Stimulated activated CD4-positive, alpha-beta T cell treated with anti-CD3 and anti-CD28 coated beads, TNF-alpha, amount 100 ng/mL, for 48 hours (primary cell): ENCODE measurements at regions not wholly inside any gene's neighbourhood (a gene's known extent, or its start where the extent isn't known, plus 50 kb on each side); places are given as distances from the start of the nearest gene placed in this dataset.

Experiments used
- DNase-seq, 3 donors: peaks; one replicate each; pipeline ENCODE4 v3.0.0-alpha.2; 2020; ENCODE audit warnings: low read depth in 3 of 3

DNA sequence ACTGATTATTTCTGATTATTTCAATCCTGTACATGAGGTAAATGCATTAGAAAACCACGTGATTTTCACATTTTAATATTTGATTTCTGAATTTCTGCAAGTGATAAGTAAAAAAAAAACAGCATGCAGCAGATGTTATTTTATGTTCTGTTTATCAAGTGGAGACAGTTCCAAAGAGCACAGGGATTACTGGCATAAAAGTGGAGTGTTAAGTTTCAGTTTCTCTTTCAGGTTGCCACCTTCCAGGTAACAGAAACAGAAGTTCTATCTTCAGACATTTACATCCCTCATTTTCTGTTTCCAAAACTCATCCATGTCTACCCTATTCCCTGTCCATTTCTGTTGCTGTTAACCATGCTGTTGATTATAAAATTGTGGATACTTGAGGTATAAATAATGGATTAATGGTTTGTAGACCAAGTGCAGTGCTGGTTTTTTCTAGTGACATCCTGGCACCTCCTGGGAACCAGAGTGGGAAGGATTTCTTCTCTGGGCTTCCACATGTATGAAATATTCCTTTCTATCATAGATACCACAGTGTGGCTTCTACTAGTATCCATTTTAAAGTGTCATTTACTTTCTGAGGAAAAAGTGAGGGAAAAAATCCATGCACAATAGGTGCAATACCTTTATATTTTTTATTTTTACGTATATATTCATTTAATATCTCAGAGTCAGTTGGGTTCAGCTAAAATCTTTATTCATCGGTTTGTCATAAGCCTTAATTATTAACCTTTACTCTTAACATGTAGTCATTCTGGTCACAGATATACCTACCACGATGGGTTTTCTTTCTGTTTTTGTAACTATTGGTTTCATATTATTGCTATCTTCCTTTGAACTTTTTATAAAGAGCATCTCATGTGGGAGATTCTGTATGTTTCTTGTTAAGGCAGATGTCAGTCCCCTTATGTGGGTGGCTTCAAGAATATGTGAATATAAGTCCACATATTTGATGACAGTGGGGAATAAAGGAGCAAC is 1010.0 kb downstream of the SQOR start:
- no peak for DNase-seq

- DNase-seq, result no peak
These were observed 1011.7 kb downstream of the SQOR start for GRCh38 chr15:46646490-46646889.

GRCh38 chr15:46647046-46647445 is 1012.2 kb downstream of the SQOR start:
- no peak for DNase-seq

- no peak for DNase-seq
These were observed 1017.4 kb downstream of the SQOR start for GRCh38 chr15:46652266-46652665.

DNA sequence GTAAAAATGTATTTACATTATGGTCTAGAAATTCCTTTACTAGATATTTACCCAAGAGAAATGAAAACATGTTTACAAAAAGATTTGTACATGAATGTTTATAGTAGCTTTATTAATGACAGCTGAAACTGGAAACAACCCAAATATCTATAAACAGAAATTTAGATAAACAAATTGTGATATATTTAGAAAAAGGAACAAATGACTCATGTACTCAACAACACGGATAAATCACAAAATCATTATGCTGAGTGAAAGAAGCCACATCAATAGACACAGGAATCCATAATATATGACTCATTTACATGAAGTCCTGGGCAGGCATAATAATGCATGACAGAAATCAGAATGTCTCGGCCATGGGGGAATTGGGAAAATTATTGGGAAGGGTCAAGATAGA is 1020.2 kb downstream of the SQOR start:
- DNase-seq, result no peak

DNA sequence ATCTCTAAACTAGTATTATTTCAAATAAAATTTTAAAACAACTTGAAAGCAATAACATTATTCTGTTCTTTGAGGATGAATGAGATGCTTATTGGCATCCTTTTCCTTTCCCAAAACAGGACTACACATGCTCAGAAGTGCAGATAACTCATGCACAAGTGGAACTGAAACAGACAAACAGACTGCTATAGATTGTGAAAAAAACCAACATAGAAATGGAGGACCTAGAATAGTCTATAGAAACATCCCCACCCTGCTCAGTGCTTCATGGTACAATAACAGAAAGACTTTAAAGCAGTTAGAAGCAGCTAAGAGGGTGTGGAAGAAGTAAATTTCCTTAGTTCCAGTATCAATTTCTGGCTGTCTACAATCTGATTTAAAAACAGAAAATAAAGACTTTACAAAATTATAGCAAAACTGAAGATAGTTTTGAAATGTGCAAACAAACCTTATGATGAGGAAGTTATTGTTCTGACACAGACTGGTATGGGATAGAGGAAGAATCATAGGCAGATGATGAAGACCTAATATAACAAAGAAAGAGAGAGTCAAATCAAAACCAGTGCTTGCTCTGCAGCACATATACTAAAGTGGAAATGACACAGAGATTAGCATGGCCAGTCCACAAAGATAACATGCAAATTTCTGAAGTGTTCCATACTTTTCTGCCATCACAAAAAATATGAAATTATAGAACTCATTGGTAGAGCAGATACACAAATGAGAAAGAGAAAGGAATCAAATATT is 1025.4 kb downstream of the SQOR start:
- DNase-seq, result no peak

GRCh38 chr15:46670258-46670657 is 1035.4 kb downstream of the SQOR start:
- no peak for DNase-seq

DNA sequence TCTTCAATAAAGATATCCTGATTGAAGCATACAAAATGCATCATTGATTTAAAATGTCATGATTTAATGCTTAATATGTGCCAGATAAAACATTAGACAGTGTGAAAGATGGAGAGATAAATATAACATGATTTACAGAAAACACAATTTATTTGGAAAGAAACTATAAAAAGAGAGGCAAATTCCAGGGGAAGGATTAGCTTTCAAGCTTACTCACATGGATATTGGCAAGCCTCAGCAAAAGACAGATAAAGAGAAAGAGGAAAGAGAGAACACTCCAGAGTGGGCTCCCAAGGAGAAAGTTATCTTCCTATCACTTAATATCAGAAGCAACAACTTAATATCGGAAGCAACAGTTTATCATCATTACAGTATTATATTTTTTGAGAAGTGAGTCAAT is 1036.5 kb downstream of the SQOR start:
- DNase-seq, result no peak

GRCh38 chr15:46672041-46672440 is 1037.2 kb downstream of the SQOR start:
- no peak for DNase-seq

- no peak for DNase-seq
These were observed 1040.8 kb upstream of the SEMA6D start for GRCh38 chr15:46676233-46677206.

- DNase-seq, result no peak
These were observed 1039.8 kb upstream of the SEMA6D start for GRCh38 chr15:46677491-46677890.

- no peak for DNase-seq
These were observed 1035.4 kb upstream of the SEMA6D start for GRCh38 chr15:46681901-46682300.

DNA sequence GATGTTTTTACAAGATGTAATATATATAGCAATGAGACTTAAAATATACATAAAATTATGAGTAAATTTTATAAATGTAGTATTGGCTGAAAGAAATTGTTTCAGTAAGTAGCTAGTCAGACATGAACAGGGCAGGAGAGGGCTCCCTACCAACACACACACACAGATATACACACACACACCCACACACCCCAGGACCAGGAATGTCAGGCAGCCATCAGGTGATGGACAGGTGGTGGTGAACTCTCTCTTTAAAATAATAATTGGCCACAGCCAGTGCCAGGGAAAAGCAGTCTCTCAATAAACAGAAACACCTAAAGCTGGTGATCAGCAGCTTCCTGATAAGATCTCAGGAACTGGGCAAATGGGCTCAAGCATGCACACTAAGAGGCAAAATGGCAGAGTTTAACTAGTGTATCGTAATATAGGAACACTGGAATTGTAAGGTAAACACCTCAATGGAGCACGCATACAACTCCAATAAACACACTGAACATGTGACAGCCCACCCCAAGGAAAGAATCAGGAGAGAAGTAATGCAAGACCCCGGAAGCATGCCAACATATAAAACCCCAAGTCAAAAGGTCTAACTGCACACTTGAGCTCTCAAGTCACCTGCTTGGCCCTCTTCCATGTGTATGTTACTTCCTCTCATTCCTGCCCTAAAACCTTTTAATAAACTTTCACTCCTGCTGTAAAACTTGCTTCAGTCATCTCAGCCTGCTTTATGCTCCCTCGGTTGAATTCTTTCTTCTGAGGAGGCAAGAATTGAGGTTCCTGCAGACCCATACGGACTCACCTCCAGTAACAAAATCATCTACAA is 1034.1 kb upstream of the SEMA6D start:
- no peak for DNase-seq

GRCh38 chr15:46685096-46685495 is 1032.2 kb upstream of the SEMA6D start:
- no peak for DNase-seq

DNA sequence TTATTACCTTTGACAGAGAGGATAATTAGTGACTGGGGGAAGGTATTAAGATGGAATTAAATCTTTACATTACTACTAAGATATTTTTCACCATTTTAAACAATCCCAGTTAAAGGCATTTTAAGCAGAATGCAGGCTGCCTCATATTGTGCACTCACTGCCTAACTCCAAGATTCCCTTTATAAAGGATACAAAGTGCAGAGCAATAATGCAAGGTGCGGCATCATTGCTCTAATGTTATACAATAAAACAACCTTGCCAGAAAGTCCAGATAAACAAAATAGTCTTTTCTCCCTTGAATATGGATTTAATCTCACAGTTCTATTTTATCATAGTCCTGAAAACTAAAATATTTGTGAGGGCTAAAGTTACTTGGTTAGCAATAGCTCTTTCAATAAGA is 1031.6 kb upstream of the SEMA6D start:
- DNase-seq, result no peak

- DNase-seq, result no peak
These were observed 1021.0 kb upstream of the SEMA6D start for GRCh38 chr15:46696281-46696680.

GRCh38 chr15:46701346-46701745 is 1016.0 kb upstream of the SEMA6D start:
- DNase-seq, result no peak

DNA sequence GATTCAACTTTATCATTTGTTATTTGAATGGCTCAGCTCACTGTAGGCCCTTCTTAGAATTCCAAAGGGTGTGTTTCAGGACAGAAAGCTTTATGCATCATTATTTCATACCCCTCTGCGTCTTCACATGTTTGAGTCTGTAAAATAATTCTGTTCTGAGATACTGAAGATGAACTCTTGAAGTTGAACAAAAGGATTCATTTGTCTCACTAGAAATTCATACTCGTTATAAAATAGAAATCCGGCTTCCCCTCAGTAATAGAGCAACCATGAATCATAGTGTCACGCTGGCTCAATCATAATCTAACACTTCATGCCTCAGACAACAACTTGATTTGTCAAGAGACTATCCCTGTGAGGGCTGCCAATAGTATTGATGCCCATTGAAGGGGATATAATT is 1015.4 kb upstream of the SEMA6D start:
- DNase-seq, result no peak

DNA sequence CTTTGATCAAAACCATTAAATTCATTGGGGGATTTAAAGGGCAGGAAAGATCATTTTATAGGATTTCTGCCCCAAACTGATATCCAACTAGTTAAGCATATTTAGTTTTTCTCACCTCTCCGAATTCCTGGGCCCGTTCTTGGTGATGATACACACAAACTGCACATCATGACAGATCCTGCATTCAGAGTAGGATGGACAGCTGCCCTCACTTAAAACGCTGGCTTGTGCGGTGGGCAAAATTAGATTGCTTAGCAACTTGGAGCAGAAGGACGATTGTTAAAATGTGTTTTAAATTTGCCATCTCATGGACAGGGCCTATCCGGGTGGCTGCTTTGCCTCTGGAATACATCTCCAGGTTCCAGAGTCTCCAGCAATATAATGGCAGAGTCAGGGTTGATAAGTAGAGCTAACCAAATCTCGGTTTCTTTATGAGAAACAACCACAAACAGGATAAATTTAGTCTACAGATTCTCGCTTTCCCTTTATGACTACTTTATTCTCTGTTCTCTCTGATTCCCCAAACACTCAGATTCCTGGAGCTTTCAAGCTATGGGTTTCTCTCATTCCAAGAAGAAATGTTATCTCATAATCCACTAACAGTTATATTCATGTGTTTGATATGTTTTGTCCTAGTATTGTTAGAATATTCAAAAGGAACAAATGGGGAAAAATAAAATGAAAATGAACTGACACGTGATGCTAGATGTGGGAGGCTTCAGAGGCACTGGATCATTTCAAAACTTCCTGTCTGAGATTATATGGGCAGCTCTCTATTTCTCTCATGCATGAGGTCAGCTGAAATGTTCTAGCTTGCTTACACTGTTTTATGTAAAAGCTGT is 1014.1 kb upstream of the SEMA6D start:
- no peak for DNase-seq
